Sigmoid colon (tissue), 4 donors: ENCODE measurements at regions not wholly inside any gene's neighbourhood (a gene's known extent, or its start where the extent isn't known, plus 50 kb on each side); places are given as distances from the start of the nearest gene placed in this dataset.

Experiments used
- CTCF ChIP-seq, 4 experiments: fragments of 450-650 bp in 3 of 4; fragments of 200-600 bp in 1 of 4; IDR thresholded peaks; one replicate each; pipeline ENCODE4 v1.5.1; 2016 to 2019; ENCODE audit warnings: antibody characterized with exemption in 4 of 4, mild to moderate bottlenecking in 3 of 4, moderate library complexity in 2 of 4
- POLR2A ChIP-seq, 2 donors: fragments of 450-650 bp; IDR thresholded peaks; one replicate each; pipeline ENCODE4 v1.6.1; 2016; ENCODE audit warnings: antibody characterized with exemption in 2 of 2, mild to moderate bottlenecking in 2 of 2, moderate library complexity in 2 of 2
- POLR2AphosphoS5 ChIP-seq, 4 donors: sonication (generic); formaldehyde crosslinking; IDR thresholded peaks; one replicate each; pipeline ENCODE4 v1.6.1; 2017; ENCODE audit warnings: antibody characterized with exemption in 4 of 4

DNA sequence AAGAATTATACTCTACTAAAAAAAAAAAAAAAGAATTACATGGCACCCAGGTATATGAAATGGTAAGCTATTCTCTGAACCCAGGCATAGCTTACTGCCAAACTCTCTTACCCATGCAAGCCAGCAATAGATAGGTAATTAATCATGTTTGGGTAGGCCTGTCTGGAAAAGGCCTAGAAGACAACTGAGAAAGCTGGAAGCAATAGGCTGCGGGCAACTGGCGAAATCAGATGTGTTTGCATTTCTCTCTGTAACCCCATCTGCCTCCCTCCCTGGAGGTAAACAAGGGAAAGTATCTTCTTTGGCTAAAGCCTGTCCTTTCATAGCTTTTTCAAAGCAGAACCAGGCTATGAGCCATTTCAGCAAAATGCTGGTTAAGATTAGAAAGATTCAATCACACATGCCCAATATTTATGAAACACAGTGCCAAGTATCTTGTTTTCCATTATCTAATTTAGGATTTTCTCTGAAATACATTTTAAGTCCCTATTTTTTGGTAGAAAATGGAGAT is 934.8 kb upstream of the DDX18 start:
- no peak for TF ChIP-seq CTCF (IDR thresholded peaks at IDR 0.05)
- no peak for TF ChIP-seq POLR2A (IDR thresholded peaks at IDR 0.05)
- TF ChIP-seq POLR2AphosphoS5 (IDR thresholded peaks at IDR 0.05): no peak
